Caco-2 (cell line): ENCODE measurements at regions not wholly inside any gene's neighbourhood (a gene's known extent, or its start where the extent isn't known, plus 50 kb on each side); places are given as distances from the start of the nearest gene placed in this dataset.

Experiments used
- BruUV-seq: library from RNA; stranded (reverse); fragments of 400-500 nt; replicated peaks from 2 replicates; lab custom pipeline; 2021; lab: Mats Ljungman, UMichigan
- CTCF ChIA-PET: fragments of 300-600 bp; sonication (Branson Sonifier 250); formaldehyde crosslinking; loops from one replicate; lab custom pipeline; 2022; ENCODE audit warnings: antibody characterized with exemption; lab: Charles Lee
- POLR2A ChIA-PET: fragments of 300-600 bp; sonication (Branson Sonifier 250); formaldehyde crosslinking; loops from one replicate; lab custom pipeline; 2022; ENCODE audit warnings: antibody characterized with exemption; lab: Charles Lee
- DNase-seq, 2 experiments: peaks; one replicate each; pipeline versions ENCODE4 v3.0.0 to v3.0.0-alpha.2; 2020 to 2022
- H3K27me3 ChIP-seq: replicated peaks from 2 replicates; pipeline ENCODE4 v1.6.0; 2011; ENCODE audit warnings: low read length; ENCODE audit not compliant: control insufficient read depth, insufficient read depth
- H3K36me3 ChIP-seq: 2 replicates; pipeline ENCODE4 v1.5.1; 2011; ENCODE audit warnings: low read length; ENCODE audit not compliant: control insufficient read depth, insufficient read depth
- H3K4me1 ChIP-seq: fragments of 250-450 bp; sonication (Bioruptor Pico); 2 replicates; pipeline ENCODE4 v1.5.1; 2020; ENCODE audit warnings: mild to moderate bottlenecking
- H3K4me3 ChIP-seq: 2 replicates; pipeline ENCODE4 v1.5.1; 2011; ENCODE audit warnings: low read depth, mild to moderate bottlenecking, control low read depth, low read length
- H3K9me3 ChIP-seq: fragments of 250-450 bp; sonication (Bioruptor Pico); 2 replicates; pipeline ENCODE4 v1.5.1; 2020; ENCODE audit warnings: mild to moderate bottlenecking, moderate library complexity
- H3K27ac Mint-ChIP-seq: one replicate; pipeline ENCODE4 v1.8.0; 2022; ENCODE audit warnings: mixed read lengths; ENCODE audit not compliant: unreplicated experiment
- H3K27me3 Mint-ChIP-seq: one replicate; pipeline ENCODE4 v1.8.0; 2022; ENCODE audit warnings: mixed read lengths; ENCODE audit not compliant: insufficient read depth, unreplicated experiment
- H3K36me3 Mint-ChIP-seq: one replicate; pipeline ENCODE4 v1.8.0; 2022; ENCODE audit warnings: mild to moderate bottlenecking, mixed read lengths; ENCODE audit not compliant: insufficient read depth, unreplicated experiment
- H3K4me1 Mint-ChIP-seq: one replicate; pipeline ENCODE4 v1.8.0; 2022; ENCODE audit warnings: low read depth, mixed read lengths; ENCODE audit not compliant: unreplicated experiment
- H3K4me3 Mint-ChIP-seq: one replicate; pipeline ENCODE4 v1.8.0; 2022; ENCODE audit warnings: mild to moderate bottlenecking, moderate library complexity, mixed read lengths; ENCODE audit not compliant: unreplicated experiment
- H3K9me3 Mint-ChIP-seq: one replicate; pipeline ENCODE4 v1.8.0; 2022; ENCODE audit warnings: mixed read lengths; ENCODE audit not compliant: unreplicated experiment
- intact Hi-C: fragments of 100-400 bp; cut with micrococcal nuclease; formaldehyde crosslinking; loops from one replicate; pipeline ENCODE4 v1.10.0; 2022; ENCODE audit not compliant: unreplicated experiment
- TF ChIP-seq, protein P1 (sequence below), 2 experiments: fragments of 200-600 bp in 1 of 2; IDR thresholded peaks; 1 replicate in 1 of 2; 2 replicates in 1 of 2; pipeline versions ENCODE4 v1.5.1 to v1.8.0; 2011 to 2022; ENCODE audit warnings: antibody characterized with exemption in 1 of 2, control low read depth in 1 of 2, inconsistent platforms in 1 of 2, low read depth in 1 of 2, low read length in 1 of 2, mild to moderate bottlenecking in 1 of 2, moderate library complexity in 1 of 2; ENCODE audit not compliant: insufficient read depth in 1 of 2, severe bottlenecking in 1 of 2, unreplicated experiment in 1 of 2

DNA sequence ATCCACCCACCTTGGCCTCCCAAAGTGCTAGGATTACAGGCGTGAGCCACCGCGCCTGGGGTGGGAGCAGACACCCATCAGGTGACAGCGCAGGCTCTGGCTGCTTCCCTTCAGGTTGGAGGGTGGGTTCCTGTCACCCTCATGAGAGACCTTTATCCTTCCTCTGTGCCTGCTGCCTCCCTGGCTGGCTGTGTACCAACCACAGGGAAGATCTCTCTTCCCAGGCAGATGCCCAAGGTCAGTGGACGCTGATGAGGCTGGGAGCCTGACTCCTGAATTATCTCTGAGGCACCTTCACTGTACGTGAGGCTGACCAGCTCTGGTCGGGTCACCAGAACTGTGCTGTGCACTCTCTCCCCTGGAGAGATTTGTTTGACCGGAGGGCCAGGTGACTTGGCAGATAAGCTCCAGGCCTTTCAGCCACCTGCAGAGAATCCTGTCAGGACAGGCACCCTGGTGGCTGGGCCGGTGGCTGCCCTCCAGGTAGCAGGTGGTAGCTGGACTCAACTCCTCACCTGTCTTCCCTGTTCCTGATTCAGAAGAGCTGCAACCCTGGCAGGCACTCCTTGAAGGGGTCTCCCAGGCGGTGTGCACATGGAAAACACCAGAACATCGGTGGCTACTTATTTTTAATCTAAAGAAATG, 251.9 kb downstream of the GLRX3 start:
- no TSS peak for BruUV-seq
- ChIA-PET CTCF (no interaction called here), POLR2A (no interaction called here)
- Histone ChIP-seq H3K27me3 (no peaks in the 10 kb centered on the region), H3K9me3 (no peaks in the 10 kb centered on the region), H3K4me3 (no peak overlapping the region), H3K4me1 (no peaks in the 10 kb centered on the region), H3K36me3 (no peaks in the 10 kb centered on the region)
- no peak for DNase-seq
- intact Hi-C loops: no loop called here
- H3K9me3 Mint-ChIP-seq: peaks cover 62% of the 10 kb centered on the region
- no peak overlapping the region for H3K4me3 Mint-ChIP-seq
- no peak overlapping the region for H3K27ac Mint-ChIP-seq
- H3K36me3 Mint-ChIP-seq: no peaks in the 10 kb centered on the region
- H3K27me3 Mint-ChIP-seq: no peaks in the 10 kb centered on the region
- no peaks in the 10 kb centered on the region for H3K4me1 Mint-ChIP-seq
- TF ChIP-seq, protein P1, sequence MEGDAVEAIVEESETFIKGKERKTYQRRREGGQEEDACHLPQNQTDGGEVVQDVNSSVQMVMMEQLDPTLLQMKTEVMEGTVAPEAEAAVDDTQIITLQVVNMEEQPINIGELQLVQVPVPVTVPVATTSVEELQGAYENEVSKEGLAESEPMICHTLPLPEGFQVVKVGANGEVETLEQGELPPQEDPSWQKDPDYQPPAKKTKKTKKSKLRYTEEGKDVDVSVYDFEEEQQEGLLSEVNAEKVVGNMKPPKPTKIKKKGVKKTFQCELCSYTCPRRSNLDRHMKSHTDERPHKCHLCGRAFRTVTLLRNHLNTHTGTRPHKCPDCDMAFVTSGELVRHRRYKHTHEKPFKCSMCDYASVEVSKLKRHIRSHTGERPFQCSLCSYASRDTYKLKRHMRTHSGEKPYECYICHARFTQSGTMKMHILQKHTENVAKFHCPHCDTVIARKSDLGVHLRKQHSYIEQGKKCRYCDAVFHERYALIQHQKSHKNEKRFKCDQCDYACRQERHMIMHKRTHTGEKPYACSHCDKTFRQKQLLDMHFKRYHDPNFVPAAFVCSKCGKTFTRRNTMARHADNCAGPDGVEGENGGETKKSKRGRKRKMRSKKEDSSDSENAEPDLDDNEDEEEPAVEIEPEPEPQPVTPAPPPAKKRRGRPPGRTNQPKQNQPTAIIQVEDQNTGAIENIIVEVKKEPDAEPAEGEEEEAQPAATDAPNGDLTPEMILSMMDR (IDR thresholded peaks at IDR 0.05; ENCODE audit: insufficient read depth in 1 of 2, low read depth in 1 of 2, low read length in 1 of 2, severe bottlenecking in 1 of 2, unreplicated experiment in 1 of 2): no peak

DNA sequence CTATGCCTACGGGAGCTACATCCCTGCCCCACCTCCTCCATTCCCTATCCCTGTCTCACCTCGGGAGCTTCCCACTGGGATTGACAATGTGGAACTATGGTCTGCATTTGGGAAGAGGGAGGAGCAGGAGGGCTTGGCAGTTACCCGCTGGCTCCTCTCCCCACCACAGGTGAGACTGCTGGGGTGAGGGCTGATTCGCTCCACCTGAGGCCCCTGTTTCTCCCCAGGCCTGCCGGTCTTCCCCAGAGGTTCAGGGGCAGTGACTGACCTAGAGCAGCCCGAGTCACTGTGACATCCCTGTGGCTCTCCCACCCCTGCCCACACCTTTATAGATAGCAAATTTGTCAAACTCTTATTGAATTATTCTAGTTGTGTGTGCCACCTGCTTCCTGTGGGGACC, 252.6 kb downstream of the GLRX3 start:
- no peaks in the 10 kb centered on the region for H3K9me3 ChIP-seq
- Mint-ChIP-seq H3K4me3 (no peak overlapping the region), H3K27ac (no peak overlapping the region), H3K27me3 (no peaks in the 10 kb centered on the region), H3K4me1 (no peaks in the 10 kb centered on the region), H3K36me3 (no peaks in the 10 kb centered on the region), H3K9me3 (peaks cover 62% of the 10 kb centered on the region)
- H3K4me3 ChIP-seq: no peak overlapping the region
- no peak for DNase-seq
- intact Hi-C loops: no loop called here
- ChIA-PET POLR2A (no interaction called here), CTCF (no interaction called here)
- no peaks in the 10 kb centered on the region for H3K27me3 ChIP-seq
- H3K4me1 ChIP-seq: no peaks in the 10 kb centered on the region
- H3K36me3 ChIP-seq: no peaks in the 10 kb centered on the region
- TF ChIP-seq, protein P1 (IDR thresholded peaks at IDR 0.05; ENCODE audit: insufficient read depth in 1 of 2, low read depth in 1 of 2, low read length in 1 of 2, severe bottlenecking in 1 of 2, unreplicated experiment in 1 of 2): no peak
- no TSS peak for BruUV-seq

DNA sequence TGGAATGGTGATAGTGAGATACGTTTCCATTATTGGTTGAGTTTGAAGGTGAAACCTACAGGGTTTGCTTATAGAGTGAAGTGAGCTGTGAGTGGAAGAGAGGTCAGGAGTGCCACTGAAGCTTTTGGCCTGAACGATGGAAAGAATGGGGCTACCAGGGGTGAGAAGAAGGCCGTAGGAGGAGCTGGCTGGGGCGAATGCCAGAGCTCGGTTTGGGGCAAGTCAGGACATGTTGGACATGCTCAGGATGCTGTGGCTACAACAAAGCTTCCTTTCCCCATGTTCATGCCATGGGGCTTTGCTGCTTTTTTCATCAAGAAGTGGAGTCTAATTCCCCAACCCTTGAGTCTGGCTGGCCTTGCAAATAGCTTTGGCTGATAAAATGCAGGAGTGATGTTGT, 253.7 kb downstream of the GLRX3 start:
- no peak overlapping the region for H3K4me3 Mint-ChIP-seq
- no peaks in the 10 kb centered on the region for H3K36me3 Mint-ChIP-seq
- intact Hi-C loops: no loop called here
- H3K27me3 Mint-ChIP-seq: no peaks in the 10 kb centered on the region
- BruUV-seq: no TSS peak
- H3K9me3 Mint-ChIP-seq: peaks cover 62% of the 10 kb centered on the region
- ChIA-PET POLR2A (no interaction called here), CTCF (no interaction called here)
- DNase-seq: no peak
- no peaks in the 10 kb centered on the region for H3K9me3 ChIP-seq
- no peaks in the 10 kb centered on the region for H3K4me1 ChIP-seq
- H3K4me1 Mint-ChIP-seq: no peaks in the 10 kb centered on the region
- no peak overlapping the region for H3K4me3 ChIP-seq
- no peak overlapping the region for H3K27ac Mint-ChIP-seq
- TF ChIP-seq, protein P1 (IDR thresholded peaks at IDR 0.05; ENCODE audit: insufficient read depth in 1 of 2, low read depth in 1 of 2, low read length in 1 of 2, severe bottlenecking in 1 of 2, unreplicated experiment in 1 of 2): no peak
- no peaks in the 10 kb centered on the region for H3K36me3 ChIP-seq
- no peaks in the 10 kb centered on the region for H3K27me3 ChIP-seq
